Right atrium auricular region (tissue), 2 donors: ENCODE measurements at regions not wholly inside any gene's neighbourhood (a gene's known extent, or its start where the extent isn't known, plus 50 kb on each side); places are given as distances from the start of the nearest gene placed in this dataset.
"Not testable (repeated sequence)": the region's sequence is repeated elsewhere in the genome, so short reads cannot be mapped to it uniquely, and the experiment has no call there.

Source experiments
- DNase-seq: peaks from one replicate; pipeline ENCODE4 v3.0.0-alpha.2; 2019; ENCODE audit warnings: low spot score
- H3K27ac ChIP-seq, 2 donors: fragments of 200-600 bp; sonication (generic); 1 replicate in 1 of 2; 2 replicates in 1 of 2; pipeline ENCODE4 v1.5.1; 2016 to 2019
- H3K27me3 ChIP-seq, 2 donors: fragments of 200-600 bp; sonication (generic); one replicate each; pipeline versions ENCODE4 v1.5.1 to v1.6.0; 2017 to 2019
- H3K36me3 ChIP-seq: fragments of 200-600 bp; sonication (generic); one replicate; pipeline ENCODE4 v1.5.1; 2016
- H3K4me1 ChIP-seq, 2 donors: fragments of 200-600 bp; sonication (generic); one replicate each; pipeline versions ENCODE4 v1.5.1 to v1.6.0; 2017 to 2019
- H3K4me3 ChIP-seq, 2 donors: fragments of 200-600 bp; sonication (generic); 1 replicate in 1 of 2; 2 replicates in 1 of 2; pipeline ENCODE4 v1.5.1; 2017 to 2019; ENCODE audit warnings: mild to moderate bottlenecking in 1 of 2, moderate library complexity in 1 of 2
- H3K9me3 ChIP-seq, 2 donors: fragments of 200-600 bp; sonication (generic); one replicate each; pipeline ENCODE4 v1.5.1; 2019
- CTCF ChIP-seq, 2 donors: fragments of 200-600 bp; sonication (generic); IDR thresholded peaks; one replicate each; pipeline ENCODE4 v1.5.1; 2019; ENCODE audit warnings: antibody characterized with exemption in 2 of 2

DNA sequence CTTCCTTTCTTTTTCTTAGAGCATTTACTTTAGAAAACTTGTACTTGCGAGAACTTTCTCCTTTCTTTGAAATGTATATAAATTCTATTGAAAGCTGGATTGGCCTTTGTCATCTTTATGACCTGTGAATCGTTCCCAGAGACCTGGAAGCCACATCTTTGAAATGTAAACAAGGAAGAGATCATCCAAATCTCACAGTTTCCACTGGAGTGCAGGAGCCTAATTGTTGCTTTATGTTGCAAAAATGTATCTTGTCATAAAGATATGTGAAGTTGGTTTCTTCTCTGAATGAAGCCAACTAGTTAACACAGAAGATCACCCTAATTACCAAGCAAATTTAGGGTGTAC lies 1101.8 kb downstream of the TAF11L14 start:
- Histone ChIP-seq H3K36me3 (no peaks in the 10 kb centered on the region), H3K9me3 (no peaks in the 10 kb centered on the region)
- DNase-seq, result no peak

DNA sequence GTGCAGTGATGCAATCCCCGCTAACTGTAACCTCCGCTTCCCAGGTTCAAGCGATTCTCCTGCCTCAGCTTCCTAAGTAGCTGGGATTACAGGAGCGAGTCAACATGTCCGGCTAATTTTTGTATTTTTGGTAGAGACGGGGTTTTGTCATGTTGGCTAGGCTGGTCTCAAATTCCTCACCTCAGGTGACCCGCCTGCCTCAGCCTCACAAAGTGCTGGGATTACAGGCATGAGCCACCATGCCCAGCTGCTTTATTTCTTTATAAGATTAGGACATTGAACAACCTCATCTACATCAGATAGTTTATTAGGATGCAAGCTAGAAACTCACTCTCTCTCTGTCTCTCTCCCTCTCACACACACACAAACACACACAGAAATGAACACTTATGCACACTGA lies 1102.5 kb downstream of the TAF11L14 start:
- DNase-seq, H3K27ac ChIP-seq, H3K27me3 ChIP-seq, H3K4me1 ChIP-seq, H3K9me3 ChIP-seq, H3K36me3 ChIP-seq, H3K4me3 ChIP-seq: not testable (repeated sequence)

More for the DNA sequence above, 1101.8 kb downstream of the TAF11L14 start:
- Histone ChIP-seq H3K27ac (no peak overlapping the region), H3K4me1 (no peaks in the 10 kb centered on the region), H3K4me3 (no peak overlapping the region), H3K27me3 (no peaks in the 10 kb centered on the region)
- TF ChIP-seq CTCF (IDR thresholded peaks at IDR 0.05), result no peak

GRCh38 chr5:18740301-18740700 lies 1106.0 kb downstream of the TAF11L14 start:
- TF ChIP-seq CTCF (IDR thresholded peaks at IDR 0.05), result no peak
- no peaks in the 10 kb centered on the region for H3K4me1 ChIP-seq
- H3K9me3 ChIP-seq, result no peaks in the 10 kb centered on the region
- DNase-seq, result no peak
- H3K27ac ChIP-seq, result no peak overlapping the region
- no peaks in the 10 kb centered on the region for H3K36me3 ChIP-seq
- no peak overlapping the region for H3K4me3 ChIP-seq
- no peaks in the 10 kb centered on the region for H3K27me3 ChIP-seq

- DNase-seq, result no peak
These were observed 1108.6 kb downstream of the TAF11L14 start for GRCh38 chr5:18742830-18743229.

DNA sequence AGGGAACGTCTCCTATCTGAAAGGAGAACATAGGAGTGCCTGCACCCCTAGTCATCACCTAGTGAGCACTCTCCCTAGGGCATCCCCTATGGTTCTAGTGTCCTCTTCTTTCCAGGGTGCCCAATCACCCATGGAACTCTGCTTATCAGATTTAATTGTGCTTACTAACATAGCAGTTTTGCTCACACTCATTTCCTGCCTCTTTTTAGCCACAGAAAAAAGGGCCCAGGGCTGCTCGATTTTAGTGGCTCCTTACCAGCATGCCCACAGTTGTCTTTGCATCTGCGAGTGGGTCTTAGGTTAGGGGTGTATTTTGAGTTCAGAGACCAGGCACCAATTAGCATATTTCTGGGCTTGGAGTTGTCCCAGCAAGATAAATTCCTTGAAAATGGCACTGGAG lies 1110.2 kb downstream of the TAF11L14 start:
- Histone ChIP-seq H3K4me1 (no peaks in the 10 kb centered on the region), H3K9me3 (no peaks in the 10 kb centered on the region), H3K27ac (no peak overlapping the region), H3K27me3 (no peaks in the 10 kb centered on the region), H3K4me3 (no peak overlapping the region), H3K36me3 (no peaks in the 10 kb centered on the region)
- DNase-seq, result no peak
- no peak for TF ChIP-seq CTCF (IDR thresholded peaks at IDR 0.05)

More at GRCh38 chr5:18742830-18743229, 1108.6 kb downstream of the TAF11L14 start:
- Histone ChIP-seq H3K9me3 (no peaks in the 10 kb centered on the region), H3K27me3 (no peaks in the 10 kb centered on the region), H3K36me3 (no peaks in the 10 kb centered on the region), H3K4me1 (no peaks in the 10 kb centered on the region), H3K4me3 (no peak overlapping the region), H3K27ac (no peak overlapping the region)
- no peak for TF ChIP-seq CTCF (IDR thresholded peaks at IDR 0.05)

DNA sequence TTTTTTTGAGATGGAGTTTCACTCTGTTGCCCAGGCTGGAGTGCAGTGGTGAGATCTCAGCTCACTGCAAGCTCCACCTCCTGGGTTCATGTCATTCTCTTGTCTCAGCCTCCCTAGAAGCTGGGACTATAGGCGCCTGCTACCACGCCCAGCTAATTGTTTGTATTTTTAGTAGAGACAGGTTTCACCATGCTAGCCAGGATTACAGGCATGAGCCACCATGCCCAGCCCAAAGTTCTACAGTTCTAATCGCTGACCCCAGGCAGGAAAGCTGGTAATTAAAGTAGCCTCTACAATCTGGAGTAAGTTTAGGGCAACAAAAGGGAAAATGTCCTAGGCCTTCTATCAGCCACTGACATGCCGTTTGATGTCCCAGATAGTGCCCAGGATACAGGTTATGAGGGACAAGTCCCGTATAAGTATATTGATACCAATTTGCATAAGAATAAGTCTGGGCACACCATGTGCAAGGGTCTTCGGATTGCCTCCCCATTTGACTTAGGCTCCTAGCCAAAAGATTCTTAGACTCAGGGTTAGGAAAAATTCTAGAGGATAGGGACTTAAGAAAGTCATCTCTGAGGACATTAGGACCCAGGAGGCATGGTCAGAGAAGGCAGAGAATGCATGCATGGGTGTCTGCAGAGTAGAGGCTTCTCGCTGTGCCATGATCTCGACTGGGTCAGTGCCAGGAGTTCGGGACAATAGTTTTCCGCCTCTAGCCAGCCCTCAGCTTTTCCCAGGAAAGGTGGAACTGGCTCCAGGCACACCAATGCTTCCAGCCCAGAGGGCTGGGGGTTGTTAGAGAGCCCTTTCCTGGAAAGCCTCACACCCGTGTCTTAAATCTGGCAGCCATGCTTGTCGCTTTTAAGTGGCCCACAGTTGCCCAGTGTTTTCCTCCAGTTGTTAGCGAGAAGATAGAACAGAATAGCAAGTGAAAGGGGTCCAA lies 1111.1 kb downstream of the TAF11L14 start:
- no peak for DNase-seq
- peak overlapping the region; percentile 28 to 41 for H3K4me3 ChIP-seq

More for the DNA sequence above, 1111.1 kb downstream of the TAF11L14 start:
- TF ChIP-seq CTCF (IDR thresholded peaks at IDR 0.05), result no peak
- H3K4me1 ChIP-seq, result no peaks in the 10 kb centered on the region
- peak overlapping the region; percentile 48 to 55 for H3K27ac ChIP-seq
- H3K27me3 ChIP-seq, result no peaks in the 10 kb centered on the region
- H3K9me3 ChIP-seq, result no peaks in the 10 kb centered on the region
- no peaks in the 10 kb centered on the region for H3K36me3 ChIP-seq
